ENCODE measurements at regions not wholly inside any gene's neighbourhood (a gene's known extent, or its start where the extent isn't known, plus 50 kb on each side); places are given as distances from the start of the nearest gene placed in this dataset.

- TF ChIP-seq CTCF (conservative IDR thresholded peaks at IDR 0.05), result no peak
- TF ChIP-seq EZH2 (IDR thresholded peaks at IDR 0.05; ENCODE audit: low read depth), result no peak
These were observed 603.5 kb upstream of the NEGR1 start for GRCh38 chr1:72885841-72886240.

Measured in PC-9 (cell line).